ENCODE measurements at regions not wholly inside any gene's neighbourhood (a gene's known extent, or its start where the extent isn't known, plus 50 kb on each side); places are given as distances from the start of the nearest gene placed in this dataset.
A peak's percentile ranks its signal among the peaks of the same experiment; 100 is the strongest.

- DNase-seq (ENCODE audit: low spot score) = no peak
These were observed 304.1 kb downstream of the MCTP2 start for GRCh38 chr15:94535298-94536048.

DNA sequence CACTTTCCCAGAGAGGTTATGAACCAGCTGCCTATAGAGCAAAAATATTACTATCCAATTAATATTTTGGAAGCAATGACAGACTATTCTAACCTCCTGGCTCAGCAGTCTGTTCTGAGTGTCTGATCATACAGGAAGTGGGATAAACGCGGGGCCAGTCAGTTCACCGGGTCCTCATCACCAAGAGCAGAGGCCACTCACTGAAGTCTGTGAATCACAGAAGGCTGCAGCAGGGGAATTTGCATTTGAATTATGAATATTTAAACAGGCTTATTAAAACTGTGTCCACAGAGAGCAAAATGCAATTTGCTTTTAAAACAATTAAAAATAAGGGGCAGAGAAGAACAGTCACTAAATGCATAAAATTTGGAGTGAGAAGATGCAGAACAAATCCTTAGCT, 305.2 kb downstream of the MCTP2 start:
- no peak for DNase-seq (ENCODE audit: low spot score)

GRCh38 chr15:94538280-94538679, 306.9 kb downstream of the MCTP2 start:
- no peak for DNase-seq (ENCODE audit: low spot score)

- no peak for DNase-seq (ENCODE audit: low spot score)
These were observed 311.0 kb downstream of the MCTP2 start for GRCh38 chr15:94542391-94542790.

- no peak for DNase-seq (ENCODE audit: low spot score)
These were observed 315.4 kb downstream of the MCTP2 start for GRCh38 chr15:94546808-94547207.

- DNase-seq (ENCODE audit: low spot score) = no peak
These were observed 316.4 kb downstream of the MCTP2 start for GRCh38 chr15:94547711-94548110.

- DNase-seq (ENCODE audit: low spot score) = no peak
These were observed 324.6 kb downstream of the MCTP2 start for GRCh38 chr15:94555841-94556519.

DNA sequence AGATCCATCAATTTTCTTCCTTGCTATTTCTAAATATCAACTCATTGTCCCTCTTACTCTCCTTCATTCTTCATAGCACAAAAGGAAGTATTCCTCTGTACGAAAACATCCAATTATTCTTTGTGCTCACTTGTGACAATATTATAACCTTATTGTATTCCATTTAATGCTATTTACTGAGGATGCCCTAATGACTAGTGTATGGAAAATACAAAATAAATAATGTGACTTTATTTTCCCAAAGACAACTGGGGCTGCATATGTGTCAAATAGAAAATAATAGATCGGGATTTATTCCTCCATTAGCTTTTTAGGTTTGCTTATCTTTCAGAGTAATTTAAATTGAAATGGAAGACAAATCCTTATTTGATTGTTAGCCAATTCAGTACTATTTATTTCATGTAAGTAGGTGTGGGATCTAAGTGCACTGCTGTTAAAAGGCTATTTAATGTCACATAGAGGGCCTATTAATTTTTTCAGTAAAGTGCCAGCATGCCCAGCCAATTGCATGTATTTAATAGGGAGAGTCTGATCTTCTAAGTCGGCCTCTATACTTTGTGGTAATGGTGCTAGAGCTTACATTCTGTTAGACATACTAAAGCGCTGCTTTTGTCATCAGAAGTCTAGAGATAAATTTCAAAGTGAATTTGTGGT, 329.8 kb downstream of the MCTP2 start:
- DNase-seq (ENCODE audit: low spot score) = no peak

GRCh38 chr15:94563456-94563855, 332.1 kb downstream of the MCTP2 start:
- no peak for DNase-seq (ENCODE audit: low spot score)

DNA sequence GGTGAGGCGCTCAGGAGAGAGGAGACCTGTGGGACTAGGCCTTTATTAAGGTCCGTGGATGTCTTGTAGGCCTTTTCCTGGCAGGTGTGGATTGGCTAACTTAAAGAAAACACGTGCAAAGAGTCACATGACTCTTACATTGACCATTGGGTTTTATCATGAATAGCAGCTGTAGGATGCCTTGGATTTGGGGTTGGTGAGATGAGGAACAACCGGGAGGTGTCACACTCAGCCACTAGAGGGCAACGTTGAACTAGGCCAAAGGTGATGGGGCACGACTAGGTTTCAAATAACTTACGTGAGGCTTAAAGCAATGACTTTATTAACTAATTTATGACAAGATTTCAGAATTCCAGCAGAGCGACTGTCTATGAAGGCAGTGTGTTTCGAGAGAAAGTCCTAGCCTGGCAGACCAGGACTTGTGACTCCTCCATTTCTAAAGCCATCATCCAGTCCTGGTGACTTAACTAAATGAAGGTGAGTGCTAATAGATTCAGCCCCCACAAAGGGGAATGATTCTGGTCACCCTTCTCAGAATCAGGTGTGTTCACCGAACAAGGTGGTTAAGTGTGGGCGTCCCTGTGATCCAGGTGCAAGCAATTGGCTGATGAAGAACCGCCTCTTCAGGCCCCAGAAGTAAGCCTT, 345.6 kb downstream of the MCTP2 start:
- no peak for DNase-seq (ENCODE audit: low spot score)

DNA sequence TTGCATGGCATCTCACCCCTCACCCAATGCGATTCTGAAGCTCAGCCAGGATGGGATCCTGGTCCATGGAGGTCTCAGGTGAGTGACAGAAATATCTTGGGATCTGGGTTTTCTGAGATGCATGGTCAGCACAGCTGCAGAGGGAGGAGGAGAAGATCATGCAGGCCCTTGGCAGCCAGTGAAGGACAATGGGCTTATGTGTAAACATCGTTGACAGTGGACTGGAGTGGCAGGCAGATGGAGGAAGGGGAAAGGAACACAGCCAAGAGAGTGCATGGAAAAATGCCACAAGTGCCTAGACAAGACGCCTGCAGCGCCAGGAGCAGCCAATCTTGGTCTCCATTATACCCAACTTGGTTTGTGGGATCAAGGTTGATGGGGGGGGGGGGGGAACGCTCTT, 347.9 kb downstream of the MCTP2 start:
- no peak for DNase-seq (ENCODE audit: low spot score)

GRCh38 chr15:94580211-94580885, 349.0 kb downstream of the MCTP2 start:
- DNase-seq (ENCODE audit: low spot score) = no peak

DNA sequence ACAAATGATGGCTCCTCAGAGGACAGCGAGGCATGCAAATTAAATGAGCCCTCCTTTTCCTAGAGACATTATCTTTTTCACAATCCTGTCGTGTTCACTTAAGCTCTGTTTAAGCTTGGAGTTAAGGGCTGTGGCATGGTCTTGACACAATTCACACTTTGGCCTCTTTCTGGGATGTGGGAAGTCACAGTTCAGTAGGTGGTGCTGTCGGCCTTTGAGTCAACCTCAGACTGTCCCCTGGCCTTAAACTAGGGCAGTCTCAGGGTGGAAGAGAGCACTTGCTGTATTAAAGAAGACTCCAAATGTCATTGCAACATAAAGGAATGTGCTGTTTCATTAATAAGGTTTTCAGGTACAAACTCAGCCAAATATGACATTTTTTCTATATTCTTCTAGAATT, 351.0 kb downstream of the MCTP2 start:
- DNase-seq (ENCODE audit: low spot score) = peak; percentile 53

DNA sequence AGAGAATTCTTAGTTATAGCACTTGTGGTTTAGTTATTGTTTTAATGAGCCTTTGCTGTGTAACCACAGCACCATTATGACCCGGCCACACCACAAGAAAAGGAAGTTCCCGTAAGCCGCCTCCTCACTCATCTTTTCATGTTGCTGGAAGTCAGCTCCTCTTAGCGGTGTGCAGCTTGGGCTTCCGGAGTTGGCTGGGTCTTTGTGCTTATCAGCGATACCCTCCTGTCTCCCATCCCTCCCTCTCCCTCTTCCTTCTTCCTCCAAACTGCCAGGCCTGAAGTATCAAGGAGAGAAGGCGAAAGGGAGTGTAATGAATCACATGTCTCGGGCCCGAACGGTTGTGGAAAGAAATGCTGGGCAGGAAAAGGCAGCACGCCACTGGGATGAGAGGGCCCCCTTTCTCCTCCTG, 353.5 kb downstream of the MCTP2 start:
- DNase-seq (ENCODE audit: low spot score) = no peak

DNA sequence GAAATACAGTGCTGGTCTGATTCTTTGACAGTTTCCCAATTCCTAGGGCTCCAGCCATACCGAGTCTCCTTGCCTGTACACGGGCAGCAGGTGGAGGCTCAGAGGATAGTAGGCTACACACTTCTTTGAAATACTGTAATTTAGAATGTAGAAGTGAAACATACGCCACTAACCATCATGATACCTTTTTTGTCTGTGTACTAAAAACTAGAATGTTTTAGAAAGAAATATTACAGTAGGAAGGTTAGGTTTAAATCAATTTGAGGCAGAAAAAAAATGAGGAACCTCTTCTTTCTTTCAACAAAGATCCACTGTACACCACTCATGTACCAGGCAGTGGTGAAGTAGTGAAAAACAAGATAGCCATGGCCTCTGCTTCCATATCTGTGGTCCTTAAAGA, 354.7 kb downstream of the MCTP2 start:
- no peak for DNase-seq (ENCODE audit: low spot score)

- no peak for DNase-seq (ENCODE audit: low spot score)
These were observed 355.8 kb downstream of the MCTP2 start for GRCh38 chr15:94587113-94587512.

GRCh38 chr15:94588993-94589392, 357.6 kb downstream of the MCTP2 start:
- DNase-seq (ENCODE audit: low spot score) = no peak

GRCh38 chr15:94592495-94592894, 361.1 kb downstream of the MCTP2 start:
- DNase-seq (ENCODE audit: low spot score) = no peak

GRCh38 chr15:94596707-94597106, 365.3 kb downstream of the MCTP2 start:
- no peak for DNase-seq (ENCODE audit: low spot score)

GRCh38 chr15:94600505-94600904, 369.1 kb downstream of the MCTP2 start:
- DNase-seq (ENCODE audit: low spot score) = no peak

DNA sequence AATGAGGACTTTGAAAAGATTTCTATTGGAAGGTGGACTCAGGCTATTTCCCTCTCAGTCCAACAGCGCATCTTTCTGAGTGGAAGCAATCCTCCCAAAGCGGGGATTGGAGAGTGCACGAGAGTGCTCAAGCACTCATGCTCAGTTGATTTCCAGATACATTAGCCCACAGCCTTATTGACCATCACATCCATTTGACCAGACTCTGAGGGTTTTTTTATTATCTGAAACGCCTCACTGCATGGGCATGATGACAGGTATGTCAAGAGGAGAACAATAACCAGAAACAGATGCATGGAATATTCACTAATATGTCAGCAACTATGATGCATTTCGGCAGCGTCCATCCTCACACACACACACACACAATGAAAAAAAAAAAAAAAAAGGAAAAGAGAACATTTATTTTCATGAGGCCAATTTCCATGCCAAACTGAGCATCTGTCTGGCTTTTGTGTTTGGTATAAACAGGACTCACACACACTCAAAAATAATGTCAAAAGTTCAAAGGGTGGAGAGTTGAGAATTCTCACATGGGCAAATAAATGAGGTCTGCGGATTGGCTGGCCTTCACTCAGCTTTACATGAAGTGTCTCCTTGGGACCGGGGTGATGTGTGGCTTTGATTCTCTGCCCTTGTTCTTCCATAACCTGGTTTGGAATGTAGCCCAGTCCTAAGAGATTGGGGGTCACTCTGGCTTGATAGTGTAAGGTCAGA, 371.6 kb downstream of the MCTP2 start:
- no peak for DNase-seq (ENCODE audit: low spot score)

DNA sequence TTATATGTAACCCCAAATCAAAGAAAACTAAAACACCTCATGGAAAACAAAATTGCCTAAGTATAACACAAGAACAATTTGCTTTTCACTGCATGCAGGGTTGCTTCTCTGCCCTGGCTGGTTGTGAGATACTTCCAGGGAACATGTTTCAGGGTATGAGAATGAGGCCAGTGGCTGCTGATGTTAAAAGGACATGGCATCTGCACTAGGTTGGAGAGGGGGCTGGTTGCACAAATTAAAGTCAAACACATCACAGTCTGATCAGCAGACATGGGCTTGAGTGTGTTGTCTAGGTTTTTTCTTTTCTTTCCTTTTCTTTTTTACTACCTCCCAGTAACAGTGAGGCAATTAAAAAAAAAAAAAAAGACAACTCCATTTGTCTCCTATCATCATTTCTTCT, 374.9 kb downstream of the MCTP2 start:
- no peak for DNase-seq (ENCODE audit: low spot score)

All from ecto neural progenitor cell (in vitro differentiated cells).